Kidney tubule cell (primary cell): ENCODE measurements at regions not wholly inside any gene's neighbourhood (a gene's known extent, or its start where the extent isn't known, plus 50 kb on each side); places are given as distances from the start of the nearest gene placed in this dataset.
A peak's percentile ranks its signal among the peaks of the same experiment; 100 is the strongest.

ENCODE experiments used
- DNase-seq: peaks from one replicate; pipeline ENCODE4 v3.0.0-alpha.2; 2018; ENCODE audit warnings: low spot score

GRCh38 chr12:20967756-20968155, 157.3 kb downstream of the SLCO1B3 start:
- no peak for DNase-seq

GRCh38 chr12:20969766-20970165, 159.3 kb downstream of the SLCO1B3 start:
- DNase-seq = no peak

GRCh38 chr12:20985399-20985798, 145.6 kb upstream of the SLCO1B1 start:
- DNase-seq = no peak

- no peak for DNase-seq
These were observed 129.2 kb upstream of the SLCO1B1 start for GRCh38 chr12:21001778-21002177.

- DNase-seq = no peak
These were observed 105.3 kb upstream of the SLCO1B1 start for GRCh38 chr12:21025656-21026055.

GRCh38 chr12:21026302-21026701, 104.7 kb upstream of the SLCO1B1 start:
- DNase-seq = no peak

- DNase-seq = no peak
These were observed 76.7 kb upstream of the SLCO1B1 start for GRCh38 chr12:21054334-21054733.

- no peak for DNase-seq
These were observed 65.1 kb upstream of the SLCO1B1 start for GRCh38 chr12:21065845-21066244.

- DNase-seq = no peak
These were observed 57.9 kb upstream of the SLCO1B1 start for GRCh38 chr12:21073129-21073528.

- DNase-seq = peak; percentile 29
These were observed 57.1 kb upstream of the SLCO1B1 start for GRCh38 chr12:21073822-21074460.
